GM21576 (cell line): ENCODE measurements at regions not wholly inside any gene's neighbourhood (a gene's known extent, or its start where the extent isn't known, plus 50 kb on each side); places are given as distances from the start of the nearest gene placed in this dataset.

Experiments used
- ATAC-seq: cut with Tn5 transposase; IDR thresholded peaks from one replicate; pipeline ENCODE4 v1.9.1; 2021; ENCODE audit warnings: mild to moderate bottlenecking, moderate library complexity; ENCODE audit not compliant: unreplicated experiment

- no peak for ATAC-seq
Observed at GRCh38 chr3:69539134-69539533, 153.2 kb upstream of the FRMD4B start.

GRCh38 chr3:69538281-69538680 lies 152.4 kb upstream of the FRMD4B start:
- ATAC-seq: no peak

DNA sequence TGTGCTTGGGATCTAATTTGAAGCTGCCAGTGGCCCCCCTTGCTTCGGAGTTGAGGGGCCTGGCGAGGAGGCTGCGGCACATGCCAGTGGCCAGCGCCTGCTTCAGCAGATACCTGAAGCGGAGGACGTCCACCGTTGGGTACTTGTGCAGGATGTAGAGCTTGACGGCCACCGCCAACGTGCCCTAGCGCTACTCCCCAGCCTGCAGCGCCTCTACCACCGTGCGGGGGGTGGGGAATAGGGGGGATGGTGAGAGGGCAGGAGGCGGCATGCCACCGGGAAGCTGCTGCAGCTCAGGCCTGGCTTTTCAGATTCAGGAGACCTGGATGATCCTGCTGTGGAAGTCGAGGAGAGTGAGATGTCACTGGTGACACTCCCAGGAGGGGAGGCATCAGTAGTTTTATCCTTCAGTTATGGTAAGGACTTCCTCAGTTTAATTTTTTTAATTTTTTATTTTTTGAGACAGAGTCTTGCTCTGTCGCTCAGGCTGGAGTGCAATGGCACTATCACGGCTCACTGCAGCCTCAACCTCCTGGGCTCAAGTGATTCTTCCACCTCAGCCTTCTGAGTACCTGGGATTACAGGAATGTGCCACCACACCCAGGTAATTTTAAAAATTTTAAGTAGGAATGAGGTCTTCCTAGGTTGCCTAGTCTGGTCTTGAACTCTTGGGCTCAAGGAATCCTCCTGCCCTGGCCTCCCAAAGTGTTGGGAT lies 150.6 kb upstream of the FRMD4B start:
- no peak for ATAC-seq

- ATAC-seq: no peak
Observed at GRCh38 chr3:69535613-69536012, 149.7 kb upstream of the FRMD4B start.

DNA sequence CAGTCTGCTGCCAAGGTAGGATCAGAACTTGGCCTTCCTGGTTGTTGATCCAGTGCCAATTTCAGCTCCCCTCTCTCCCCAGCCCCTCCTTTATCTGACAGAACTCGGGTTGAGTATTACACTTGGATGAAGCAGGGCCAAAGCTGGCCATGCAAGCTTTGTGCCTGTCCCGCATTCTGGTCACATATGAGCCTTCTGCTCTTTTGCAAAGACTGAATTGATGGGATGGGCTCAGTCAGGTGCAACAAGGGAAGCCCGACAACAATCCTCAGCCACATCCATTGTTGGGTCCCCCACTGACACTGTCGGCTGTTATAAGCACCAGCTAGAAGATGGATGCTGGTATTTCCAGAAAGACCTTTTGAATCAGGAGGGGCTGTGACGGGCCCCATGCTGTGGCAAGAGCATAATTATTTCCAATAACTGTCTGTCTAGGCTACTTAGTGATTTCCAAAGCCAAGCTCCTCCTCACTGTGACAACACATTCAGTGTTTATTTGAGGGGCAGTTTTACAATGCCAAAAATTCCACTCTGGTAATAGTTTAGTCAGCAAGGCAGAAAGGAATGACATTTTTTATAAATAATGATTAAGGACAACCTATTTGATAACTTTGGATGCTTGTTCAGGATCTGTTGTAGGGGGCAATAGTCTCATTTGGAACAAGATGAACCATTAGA lies 146.8 kb upstream of the FRMD4B start:
- ATAC-seq: no peak

GRCh38 chr3:69531576-69532546 lies 146.0 kb upstream of the FRMD4B start:
- ATAC-seq: no peak

DNA sequence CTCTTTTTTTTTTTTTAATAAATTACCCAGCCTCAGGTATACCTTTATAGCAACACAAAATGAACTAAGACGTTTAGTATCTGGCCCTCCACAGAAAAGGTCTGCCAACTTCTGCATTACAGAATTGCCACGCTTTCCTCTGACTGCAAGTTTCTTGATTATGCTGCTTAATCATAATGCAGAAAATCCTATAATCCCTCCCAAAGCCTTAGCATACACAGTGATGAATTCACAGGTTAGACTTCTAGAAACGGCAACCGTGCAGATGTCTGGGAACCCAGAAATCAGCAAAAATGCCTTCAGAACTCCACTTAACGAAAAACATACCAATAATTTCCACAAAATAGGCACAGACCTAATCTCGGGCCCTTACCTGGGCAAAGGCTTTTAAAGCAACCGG lies 144.7 kb upstream of the FRMD4B start:
- no peak for ATAC-seq

- no peak for ATAC-seq
Observed at GRCh38 chr3:69527498-69527897, 141.6 kb upstream of the FRMD4B start.

GRCh38 chr3:69524816-69525215 lies 138.9 kb upstream of the FRMD4B start:
- no peak for ATAC-seq

DNA sequence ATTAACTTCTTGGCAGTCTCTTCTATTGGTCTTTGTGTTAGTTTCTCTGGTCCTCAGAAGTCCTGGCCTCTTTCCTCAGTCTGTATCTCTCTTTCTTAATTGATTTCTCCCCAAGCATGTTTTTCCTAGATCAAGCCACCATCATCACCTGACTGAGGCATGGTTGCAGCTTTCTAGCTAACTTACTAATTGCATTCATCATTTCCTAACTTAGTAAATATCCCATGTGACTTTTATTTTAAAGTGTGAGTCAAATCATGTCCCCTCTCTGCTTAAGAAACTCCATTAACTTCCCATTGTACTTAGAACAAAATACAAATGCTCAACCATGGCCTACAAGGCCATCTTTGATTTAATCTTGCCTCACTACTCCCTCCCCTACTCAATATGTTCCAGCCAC lies 135.4 kb upstream of the FRMD4B start:
- ATAC-seq: no peak

DNA sequence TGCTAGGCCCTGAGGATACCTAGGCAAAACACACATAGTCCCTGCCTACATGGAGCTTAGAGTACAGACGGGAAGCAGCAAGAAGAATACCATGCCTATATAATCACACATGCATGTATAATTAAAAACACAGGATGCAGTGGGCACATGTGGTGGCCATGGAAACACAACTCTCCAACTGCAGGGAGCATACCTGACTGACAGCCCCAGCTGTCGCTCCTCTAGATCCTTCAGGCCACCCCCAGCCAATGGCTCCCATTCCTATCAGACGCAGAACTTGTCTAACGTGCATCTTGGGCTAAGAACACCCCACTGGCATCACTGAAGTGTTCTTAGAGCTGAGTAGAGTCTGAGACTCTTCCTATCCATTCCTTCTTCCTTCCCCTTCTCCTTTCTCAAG lies 125.5 kb upstream of the FRMD4B start:
- ATAC-seq: no peak

DNA sequence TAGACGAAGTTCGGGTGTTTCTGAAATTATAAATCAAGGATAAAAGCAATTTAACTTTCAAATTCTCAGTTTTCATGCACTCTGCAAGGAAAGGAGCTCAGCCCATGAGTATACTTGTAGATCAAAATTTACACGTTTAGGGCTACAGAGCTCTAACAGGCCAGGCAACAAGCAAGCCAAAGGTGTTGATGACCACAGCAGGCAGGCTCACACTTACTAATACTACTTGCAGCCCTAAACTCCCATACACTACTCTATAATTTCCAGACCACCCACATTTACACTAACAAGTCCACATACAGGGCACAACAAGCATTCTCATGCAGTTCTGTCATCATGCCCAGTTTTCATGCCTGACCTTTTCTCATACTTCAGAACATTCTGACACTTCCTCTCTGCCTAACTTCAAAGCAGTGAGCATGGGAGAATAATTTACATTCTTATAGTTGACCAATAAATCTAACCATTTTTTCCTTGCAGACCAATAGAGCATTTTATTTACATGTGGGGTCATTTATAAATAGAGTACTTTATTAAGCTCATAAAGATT lies 124.7 kb upstream of the FRMD4B start:
- ATAC-seq: no peak

- ATAC-seq: no peak
Observed at GRCh38 chr3:69509288-69509687, 123.4 kb upstream of the FRMD4B start.

GRCh38 chr3:69505770-69506407 lies 120.0 kb upstream of the FRMD4B start:
- ATAC-seq: no peak

GRCh38 chr3:69504232-69504631 lies 118.3 kb upstream of the FRMD4B start:
- ATAC-seq: no peak

GRCh38 chr3:69500604-69501003 lies 114.7 kb upstream of the FRMD4B start:
- no peak for ATAC-seq

DNA sequence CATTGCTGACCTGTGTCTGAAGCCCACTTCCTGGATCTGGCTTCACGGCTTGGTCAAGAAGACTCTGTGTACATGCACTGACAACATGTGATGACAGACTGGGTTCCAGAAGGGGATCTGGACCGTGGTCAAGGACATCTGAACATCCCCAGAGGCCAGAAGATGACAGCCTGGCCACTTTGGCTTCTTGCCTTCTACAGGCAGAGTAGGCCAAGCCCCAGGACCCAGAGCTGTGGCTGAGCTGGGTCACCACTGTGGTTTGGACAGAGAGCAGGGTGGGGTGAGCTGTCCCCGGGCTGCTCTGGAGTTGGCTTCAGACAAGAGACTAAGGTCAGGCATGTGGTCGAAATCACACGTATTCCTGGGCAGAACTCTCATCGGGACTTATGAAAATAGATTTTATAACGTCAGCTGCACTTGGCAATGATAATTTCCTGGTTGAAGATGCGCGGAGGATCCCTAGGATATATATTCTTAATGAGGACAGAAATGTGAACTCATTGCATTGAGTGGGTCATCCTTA lies 114.1 kb upstream of the FRMD4B start:
- no peak for ATAC-seq

- no peak for ATAC-seq
Observed at GRCh38 chr3:69499422-69499821, 113.5 kb upstream of the FRMD4B start.

- no peak for ATAC-seq
Observed at GRCh38 chr3:69496856-69497255, 111.0 kb upstream of the FRMD4B start.

DNA sequence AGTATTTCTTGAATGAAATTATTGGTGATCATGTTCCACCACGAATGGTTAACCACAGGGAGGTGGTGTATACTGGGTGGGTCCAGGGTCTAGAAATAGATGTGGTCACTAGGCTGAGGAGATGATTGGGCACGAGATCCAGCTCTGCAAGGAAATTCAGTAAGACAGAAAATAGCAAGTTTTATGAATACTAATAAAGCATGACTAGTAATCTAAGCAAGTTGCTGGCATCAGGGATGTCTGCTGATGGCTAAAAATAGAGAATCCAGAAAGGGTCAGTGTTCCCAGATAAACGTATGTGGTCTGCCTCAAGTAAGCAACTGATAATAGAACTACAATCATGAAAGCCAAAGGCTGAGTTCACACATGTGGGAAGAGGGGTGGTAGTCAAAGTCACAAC lies 108.3 kb upstream of the FRMD4B start:
- ATAC-seq: no peak

- ATAC-seq: no peak
Observed at GRCh38 chr3:69493157-69493556, 107.3 kb upstream of the FRMD4B start.
